HEK293 (cell line): ENCODE measurements at regions not wholly inside any gene's neighbourhood (a gene's known extent, or its start where the extent isn't known, plus 50 kb on each side); places are given as distances from the start of the nearest gene placed in this dataset.

Experiments used
- CTCF ChIA-PET: fragments of 350-600 bp; formaldehyde crosslinking; extraction: SDS; loops from one replicate; lab custom pipeline; 2021; ENCODE audit warnings: antibody characterized with exemption; lab: Yijun Ruan, JAX
- POLR2A ChIA-PET: fragments of 300-600 bp; formaldehyde crosslinking; extraction: SDS; loops from one replicate; lab custom pipeline; 2020; ENCODE audit warnings: antibody characterized with exemption, inconsistent platforms; lab: Yijun Ruan, JAX
- H3K27ac ChIP-seq: fragments of 200-500 bp; sonication (Bioruptor generic); 2 replicates; pipeline ENCODE4 v1.5.1; 2014; ENCODE audit warnings: low read depth, low read length, control low read depth, inconsistent platforms; ENCODE audit errors: extremely low read depth
- H3K36me3 ChIP-seq, 2 experiments: fragments of 200-500 bp in 1 of 2; sonication (Bioruptor generic) in 1 of 2; 1 replicate in 1 of 2; 2 replicates in 1 of 2; pipeline ENCODE4 v1.5.1; 2014 to 2017; ENCODE audit warnings: inconsistent platforms in 2 of 2, low read length in 2 of 2; ENCODE audit not compliant: control insufficient read depth in 2 of 2, insufficient read depth in 1 of 2
- H3K4me1 ChIP-seq: fragments of 200-500 bp; sonication (Bioruptor generic); 2 replicates; pipeline ENCODE4 v1.5.1; 2014; ENCODE audit warnings: mild to moderate bottlenecking, low read length, inconsistent platforms; ENCODE audit not compliant: control insufficient read depth, insufficient read depth
- H3K4me3 ChIP-seq: 2 replicates; pipeline ENCODE4 v1.5.1; 2011; ENCODE audit warnings: low read depth, mild to moderate bottlenecking, control low read depth, low read length, moderate library complexity
- H3K9me3 ChIP-seq: fragments of 200-500 bp; sonication (Bioruptor generic); 2 replicates; pipeline ENCODE4 v1.5.1; 2014; ENCODE audit warnings: low read depth, low read length, inconsistent platforms; ENCODE audit not compliant: control insufficient read depth, insufficient read depth
- GFI1B ChIP-seq: fragments of 450-650 bp; formaldehyde crosslinking; IDR thresholded peaks from 2 replicates; pipeline ENCODE4 v1.5.1; 2016; ENCODE audit warnings: missing biosample characterization, missing genetic modification characterization
- GLIS2 ChIP-seq: fragments of 450-650 bp; formaldehyde crosslinking; IDR thresholded peaks from 2 replicates; pipeline ENCODE4 v1.5.1; 2016; ENCODE audit warnings: missing biosample characterization, missing genetic modification characterization
- ZBTB21 ChIP-seq: fragments of 450-650 bp; formaldehyde crosslinking; IDR thresholded peaks from 2 replicates; pipeline ENCODE4 v1.5.1; 2017; ENCODE audit warnings: missing biosample characterization, missing genetic modification characterization
- ZNF114 ChIP-seq: fragments of 450-650 bp; formaldehyde crosslinking; IDR thresholded peaks from 2 replicates; pipeline ENCODE4 v1.5.0; 2017; ENCODE audit warnings: missing biosample characterization, missing genetic modification characterization
- ZNF16 ChIP-seq: fragments of 450-650 bp; formaldehyde crosslinking; IDR thresholded peaks from 2 replicates; pipeline ENCODE4 v1.5.1; 2016; ENCODE audit warnings: low read depth, missing biosample characterization, missing genetic modification characterization
- ZNF175 ChIP-seq: fragments of 450-650 bp; formaldehyde crosslinking; IDR thresholded peaks from 2 replicates; pipeline ENCODE4 v1.5.1; 2016; ENCODE audit warnings: missing biosample characterization, missing genetic modification characterization
- ZNF37A ChIP-seq: fragments of 450-650 bp; IDR thresholded peaks from 2 replicates; pipeline ENCODE4 v1.5.1; 2018; ENCODE audit warnings: missing biosample characterization, missing genetic modification characterization
- ZNF473 ChIP-seq: fragments of 450-650 bp; formaldehyde crosslinking; IDR thresholded peaks from 2 replicates; pipeline ENCODE4 v1.5.1; 2017; ENCODE audit warnings: missing biosample characterization, missing genetic modification characterization
- ZNF654 ChIP-seq: fragments of 450-650 bp; formaldehyde crosslinking; IDR thresholded peaks from 2 replicates; pipeline ENCODE4 v1.5.1; 2016; ENCODE audit warnings: low read depth, missing biosample characterization, missing genetic modification characterization
- ZNF837 ChIP-seq: fragments of 450-650 bp; formaldehyde crosslinking; IDR thresholded peaks from 2 replicates; pipeline ENCODE4 v1.5.1; 2016; ENCODE audit warnings: missing biosample characterization, missing genetic modification characterization
- TF ChIP-seq, protein P1 (sequence below): fragments of 450-650 bp; formaldehyde crosslinking; IDR thresholded peaks from 2 replicates; pipeline ENCODE4 v1.5.1; 2016; ENCODE audit warnings: missing biosample characterization, missing genetic modification characterization
- TF ChIP-seq, protein P2 (sequence below): fragments of 450-650 bp; formaldehyde crosslinking; IDR thresholded peaks from 2 replicates; pipeline ENCODE4 v1.5.1; 2016; ENCODE audit warnings: missing biosample characterization, missing genetic modification characterization
- TF ChIP-seq, protein P3 (sequence below): fragments of 450-650 bp; IDR thresholded peaks from 2 replicates; pipeline ENCODE4 v1.5.1; 2018; ENCODE audit warnings: missing biosample characterization, mild to moderate bottlenecking, missing genetic modification characterization
- TF ChIP-seq, protein P4 (sequence below): fragments of 450-650 bp; formaldehyde crosslinking; IDR thresholded peaks from 2 replicates; pipeline ENCODE4 v1.5.1; 2016; ENCODE audit warnings: missing biosample characterization, missing genetic modification characterization, borderline replicate concordance
- TF ChIP-seq, protein P5 (sequence below): fragments of 450-650 bp; formaldehyde crosslinking; IDR thresholded peaks from 2 replicates; pipeline ENCODE4 v1.5.1; 2016; ENCODE audit warnings: missing biosample characterization, missing genetic modification characterization
- TF ChIP-seq, protein P6 (sequence below): fragments of 450-650 bp; formaldehyde crosslinking; IDR thresholded peaks from 2 replicates; pipeline ENCODE4 v1.5.1; 2016; ENCODE audit warnings: missing biosample characterization, missing genetic modification characterization

DNA sequence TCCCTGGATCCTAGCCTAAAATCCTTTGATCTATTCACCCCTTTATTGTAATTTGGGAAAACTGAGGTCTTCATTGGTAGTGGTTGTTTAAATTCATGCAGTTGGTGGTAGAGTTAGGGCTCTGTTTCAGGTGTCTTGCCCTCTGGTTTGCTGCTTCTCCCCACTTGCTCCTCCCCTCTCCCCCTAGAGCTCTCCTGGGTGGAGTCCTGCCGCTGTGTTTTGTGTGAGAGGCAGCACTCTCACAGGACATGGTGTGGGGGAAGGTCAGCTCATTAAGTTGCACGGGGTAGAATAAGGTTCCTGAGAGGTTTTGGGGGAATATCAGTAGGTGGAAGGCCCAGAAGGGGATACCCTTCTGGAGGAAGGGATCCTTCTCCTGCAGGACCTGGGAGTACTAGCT, 98.1 kb upstream of the NECTIN1 start:
- TF ChIP-seq ZNF654 (tag by site-specific recombination) (no peak), ZNF114 (tag by site-specific recombination) (no peak), ZNF837 (tag by site-specific recombination) (no peak), ZBTB21 (no peak)
- TF ChIP-seq, protein P1, sequence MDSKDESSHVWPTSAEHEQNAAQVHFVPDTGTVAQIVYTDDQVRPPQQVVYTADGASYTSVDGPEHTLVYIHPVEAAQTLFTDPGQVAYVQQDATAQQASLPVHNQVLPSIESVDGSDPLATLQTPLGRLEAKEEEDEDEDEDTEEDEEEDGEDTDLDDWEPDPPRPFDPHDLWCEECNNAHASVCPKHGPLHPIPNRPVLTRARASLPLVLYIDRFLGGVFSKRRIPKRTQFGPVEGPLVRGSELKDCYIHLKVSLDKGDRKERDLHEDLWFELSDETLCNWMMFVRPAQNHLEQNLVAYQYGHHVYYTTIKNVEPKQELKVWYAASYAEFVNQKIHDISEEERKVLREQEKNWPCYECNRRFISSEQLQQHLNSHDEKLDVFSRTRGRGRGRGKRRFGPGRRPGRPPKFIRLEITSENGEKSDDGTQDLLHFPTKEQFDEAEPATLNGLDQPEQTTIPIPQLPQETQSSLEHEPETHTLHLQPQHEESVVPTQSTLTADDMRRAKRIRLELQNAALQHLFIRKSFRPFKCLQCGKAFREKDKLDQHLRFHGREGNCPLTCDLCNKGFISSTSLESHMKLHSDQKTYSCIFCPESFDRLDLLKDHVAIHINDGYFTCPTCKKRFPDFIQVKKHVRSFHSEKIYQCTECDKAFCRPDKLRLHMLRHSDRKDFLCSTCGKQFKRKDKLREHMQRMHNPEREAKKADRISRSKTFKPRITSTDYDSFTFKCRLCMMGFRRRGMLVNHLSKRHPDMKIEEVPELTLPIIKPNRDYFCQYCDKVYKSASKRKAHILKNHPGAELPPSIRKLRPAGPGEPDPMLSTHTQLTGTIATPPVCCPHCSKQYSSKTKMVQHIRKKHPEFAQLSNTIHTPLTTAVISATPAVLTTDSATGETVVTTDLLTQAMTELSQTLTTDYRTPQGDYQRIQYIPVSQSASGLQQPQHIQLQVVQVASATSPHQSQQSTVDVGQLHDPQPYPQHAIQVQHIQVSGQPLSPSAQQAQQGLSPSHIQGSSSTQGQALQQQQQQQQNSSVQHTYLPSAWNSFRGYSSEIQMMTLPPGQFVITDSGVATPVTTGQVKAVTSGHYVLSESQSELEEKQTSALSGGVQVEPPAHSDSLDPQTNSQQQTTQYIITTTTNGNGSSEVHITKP (tag by site-specific recombination), result no peak
- TF ChIP-seq, protein P2, sequence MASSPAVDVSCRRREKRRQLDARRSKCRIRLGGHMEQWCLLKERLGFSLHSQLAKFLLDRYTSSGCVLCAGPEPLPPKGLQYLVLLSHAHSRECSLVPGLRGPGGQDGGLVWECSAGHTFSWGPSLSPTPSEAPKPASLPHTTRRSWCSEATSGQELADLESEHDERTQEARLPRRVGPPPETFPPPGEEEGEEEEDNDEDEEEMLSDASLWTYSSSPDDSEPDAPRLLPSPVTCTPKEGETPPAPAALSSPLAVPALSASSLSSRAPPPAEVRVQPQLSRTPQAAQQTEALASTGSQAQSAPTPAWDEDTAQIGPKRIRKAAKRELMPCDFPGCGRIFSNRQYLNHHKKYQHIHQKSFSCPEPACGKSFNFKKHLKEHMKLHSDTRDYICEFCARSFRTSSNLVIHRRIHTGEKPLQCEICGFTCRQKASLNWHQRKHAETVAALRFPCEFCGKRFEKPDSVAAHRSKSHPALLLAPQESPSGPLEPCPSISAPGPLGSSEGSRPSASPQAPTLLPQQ (tag by site-specific recombination), result no peak
- TF ChIP-seq, protein P3, sequence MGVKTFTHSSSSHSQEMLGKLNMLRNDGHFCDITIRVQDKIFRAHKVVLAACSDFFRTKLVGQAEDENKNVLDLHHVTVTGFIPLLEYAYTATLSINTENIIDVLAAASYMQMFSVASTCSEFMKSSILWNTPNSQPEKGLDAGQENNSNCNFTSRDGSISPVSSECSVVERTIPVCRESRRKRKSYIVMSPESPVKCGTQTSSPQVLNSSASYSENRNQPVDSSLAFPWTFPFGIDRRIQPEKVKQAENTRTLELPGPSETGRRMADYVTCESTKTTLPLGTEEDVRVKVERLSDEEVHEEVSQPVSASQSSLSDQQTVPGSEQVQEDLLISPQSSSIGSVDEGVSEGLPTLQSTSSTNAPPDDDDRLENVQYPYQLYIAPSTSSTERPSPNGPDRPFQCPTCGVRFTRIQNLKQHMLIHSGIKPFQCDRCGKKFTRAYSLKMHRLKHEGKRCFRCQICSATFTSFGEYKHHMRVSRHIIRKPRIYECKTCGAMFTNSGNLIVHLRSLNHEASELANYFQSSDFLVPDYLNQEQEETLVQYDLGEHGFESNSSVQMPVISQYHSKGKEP (tag by site-specific recombination), result no peak
- TF ChIP-seq, all 188 proteins: peak for 0
- Histone ChIP-seq H3K36me3 (no peaks in the 10 kb centered on the region), H3K27ac (no peak overlapping the region), H3K4me3 (no peak overlapping the region), H3K9me3 (no peaks in the 10 kb centered on the region), H3K4me1 (no peaks in the 10 kb centered on the region; the same call in 1 of the 2 replicates)
- ChIA-PET POLR2A (no interaction called here), CTCF (no interaction called here)

DNA sequence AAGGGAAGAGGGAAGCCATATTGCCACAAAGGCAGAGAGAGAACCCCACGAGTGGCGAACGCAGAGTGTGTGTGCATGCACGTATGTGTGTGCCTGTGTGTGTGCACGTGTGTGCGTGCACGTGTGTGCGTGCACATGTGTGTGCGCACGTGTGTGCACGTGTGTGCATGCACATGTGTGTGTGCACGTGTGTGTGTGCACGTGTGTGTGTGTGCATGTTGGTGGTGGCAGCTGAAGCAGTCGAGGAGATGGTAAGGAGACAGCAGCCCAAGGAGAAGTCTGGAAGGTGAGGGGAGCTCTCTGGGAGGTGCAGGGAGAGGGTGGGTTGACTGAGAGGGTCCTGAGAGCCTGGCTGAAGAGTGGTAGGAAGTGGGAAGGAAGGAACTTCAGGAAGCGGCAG, 94.1 kb upstream of the NECTIN1 start:
- no peak overlapping the region for H3K27ac ChIP-seq
- TF ChIP-seq, protein P4, sequence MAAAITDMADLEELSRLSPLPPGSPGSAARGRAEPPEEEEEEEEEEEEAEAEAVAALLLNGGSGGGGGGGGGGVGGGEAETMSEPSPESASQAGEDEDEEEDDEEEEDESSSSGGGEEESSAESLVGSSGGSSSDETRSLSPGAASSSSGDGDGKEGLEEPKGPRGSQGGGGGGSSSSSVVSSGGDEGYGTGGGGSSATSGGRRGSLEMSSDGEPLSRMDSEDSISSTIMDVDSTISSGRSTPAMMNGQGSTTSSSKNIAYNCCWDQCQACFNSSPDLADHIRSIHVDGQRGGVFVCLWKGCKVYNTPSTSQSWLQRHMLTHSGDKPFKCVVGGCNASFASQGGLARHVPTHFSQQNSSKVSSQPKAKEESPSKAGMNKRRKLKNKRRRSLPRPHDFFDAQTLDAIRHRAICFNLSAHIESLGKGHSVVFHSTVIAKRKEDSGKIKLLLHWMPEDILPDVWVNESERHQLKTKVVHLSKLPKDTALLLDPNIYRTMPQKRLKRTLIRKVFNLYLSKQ, result no peak
- no peak for TF ChIP-seq ZNF16
- no peak for TF ChIP-seq ZBTB21
- no peak for TF ChIP-seq GFI1B (tag by site-specific recombination)
- no peak for TF ChIP-seq ZNF175 (tag by site-specific recombination)
- no peak for TF ChIP-seq GLIS2 (tag by site-specific recombination)
- TF ChIP-seq, protein P5, sequence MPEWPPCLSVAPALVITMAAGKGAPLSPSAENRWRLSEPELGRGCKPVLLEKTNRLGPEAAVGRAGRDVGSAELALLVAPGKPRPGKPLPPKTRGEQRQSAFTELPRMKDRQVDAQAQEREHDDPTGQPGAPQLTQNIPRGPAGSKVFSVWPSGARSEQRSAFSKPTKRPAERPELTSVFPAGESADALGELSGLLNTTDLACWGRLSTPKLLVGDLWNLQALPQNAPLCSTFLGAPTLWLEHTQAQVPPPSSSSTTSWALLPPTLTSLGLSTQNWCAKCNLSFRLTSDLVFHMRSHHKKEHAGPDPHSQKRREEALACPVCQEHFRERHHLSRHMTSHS (tag by site-specific recombination), result no peak
- TF ChIP-seq ZNF37A (tag by site-specific recombination), result no peak
- no peak for TF ChIP-seq ZNF473 (tag by site-specific recombination)
- TF ChIP-seq, protein P6, sequence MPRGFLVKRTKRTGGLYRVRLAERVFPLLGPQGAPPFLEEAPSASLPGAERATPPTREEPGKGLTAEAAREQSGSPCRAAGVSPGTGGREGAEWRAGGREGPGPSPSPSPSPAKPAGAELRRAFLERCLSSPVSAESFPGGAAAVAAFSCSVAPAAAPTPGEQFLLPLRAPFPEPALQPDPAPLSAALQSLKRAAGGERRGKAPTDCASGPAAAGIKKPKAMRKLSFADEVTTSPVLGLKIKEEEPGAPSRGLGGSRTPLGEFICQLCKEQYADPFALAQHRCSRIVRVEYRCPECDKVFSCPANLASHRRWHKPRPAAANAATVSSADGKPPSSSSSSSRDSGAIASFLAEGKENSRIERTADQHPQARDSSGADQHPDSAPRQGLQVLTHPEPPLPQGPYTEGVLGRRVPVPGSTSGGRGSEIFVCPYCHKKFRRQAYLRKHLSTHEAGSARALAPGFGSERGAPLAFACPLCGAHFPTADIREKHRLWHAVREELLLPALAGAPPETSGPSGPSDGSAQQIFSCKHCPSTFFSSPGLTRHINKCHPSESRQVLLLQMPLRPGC (tag by site-specific recombination), result no peak
- H3K4me3 ChIP-seq, result no peak overlapping the region
- POLR2A ChIA-PET, result no interaction called here
- CTCF ChIA-PET, result no interaction called here
- no peaks in the 10 kb centered on the region for H3K4me1 ChIP-seq
- no peaks in the 10 kb centered on the region for H3K9me3 ChIP-seq
- H3K36me3 ChIP-seq, result no peaks in the 10 kb centered on the region
